Ovary (tissue), 7 donors: ENCODE measurements at regions not wholly inside any gene's neighbourhood (a gene's known extent, or its start where the extent isn't known, plus 50 kb on each side); places are given as distances from the start of the nearest gene placed in this dataset.
"Not testable (repeated sequence)": the region's sequence is repeated elsewhere in the genome, so short reads cannot be mapped to it uniquely, and the experiment has no call there.

Experiments
- DNase-seq, 5 donors: peaks; one replicate each; pipeline ENCODE4 v3.0.0-alpha.2; 2019 to 2020
- H3K27ac ChIP-seq, 2 donors: fragments of 200-600 bp; one replicate each; pipeline versions ENCODE4 v1.5.1 to v1.8.0; 2019 to 2022
- H3K27me3 ChIP-seq: fragments of 200-600 bp; one replicate; pipeline ENCODE4 v1.8.0; 2022
- H3K36me3 ChIP-seq: fragments of 200-600 bp; sonication (generic); one replicate; pipeline ENCODE4 v1.5.1; 2019
- H3K4me1 ChIP-seq: one replicate; pipeline ENCODE4 v1.8.1; 2013; ENCODE audit warnings: mild to moderate bottlenecking, moderate library complexity; ENCODE audit not compliant: insufficient read depth
- H3K4me3 ChIP-seq: fragments of 200-600 bp; sonication (generic); one replicate; pipeline ENCODE4 v1.5.1; 2017
- H3K9me3 ChIP-seq, 2 donors: fragments of 200-600 bp in 1 of 2; sonication (generic) in 1 of 2; one replicate each; pipeline versions ENCODE4 v1.5.1 to v1.8.1; 2013 to 2019; ENCODE audit warnings: mild to moderate bottlenecking in 1 of 2, moderate library complexity in 1 of 2
- EP300 ChIP-seq: sonication (generic); formaldehyde crosslinking; IDR thresholded peaks from one replicate; pipeline ENCODE4 v1.6.1; 2017; ENCODE audit warnings: antibody characterized with exemption
- POLR2A ChIP-seq: fragments of 450-650 bp; IDR thresholded peaks from one replicate; pipeline ENCODE4 v1.6.1; 2017; ENCODE audit warnings: antibody characterized with exemption, mild to moderate bottlenecking, moderate library complexity
- WGBS, 3 donors: extraction: QIAGEN DNeasy Blood & Tissue Kit in 1 of 3; methylation state at CpG; one replicate each; pipeline versions ENCODE4 v1.1.5 to v1.1.7; 2013 to 2017; 5-methylcytosine and 5-hydroxymethylcytosine counted together
- intact Hi-C, 4 donors: fragments of 100-400 bp; cut with DNase I; formaldehyde crosslinking; loops; one replicate each; pipeline versions ENCODE4 v1.11.0 to v1.15.1; 2022 to 2023
- TF ChIP-seq, protein P1 (sequence below), 3 donors: fragments of 450-650 bp in 2 of 3; fragments of 200-600 bp in 1 of 3; IDR thresholded peaks; one replicate each; pipeline versions ENCODE4 v1.5.1 to v1.8.0; 2016 to 2022; ENCODE audit warnings: antibody characterized with exemption in 3 of 3, mild to moderate bottlenecking in 1 of 3
- donor health status: DM: no; HTN: no; CAD: no; lungs with moderate emphysema.
- donor health status: DM: no; HTN: no; CAD: no.
- donor health status: Bipolar disorder and iron deficiency.
- donor health status: DM: no; HTN: no; CAD: no.
- donor health status: DM: yes; HTN: yes; CAD: no.

DNA sequence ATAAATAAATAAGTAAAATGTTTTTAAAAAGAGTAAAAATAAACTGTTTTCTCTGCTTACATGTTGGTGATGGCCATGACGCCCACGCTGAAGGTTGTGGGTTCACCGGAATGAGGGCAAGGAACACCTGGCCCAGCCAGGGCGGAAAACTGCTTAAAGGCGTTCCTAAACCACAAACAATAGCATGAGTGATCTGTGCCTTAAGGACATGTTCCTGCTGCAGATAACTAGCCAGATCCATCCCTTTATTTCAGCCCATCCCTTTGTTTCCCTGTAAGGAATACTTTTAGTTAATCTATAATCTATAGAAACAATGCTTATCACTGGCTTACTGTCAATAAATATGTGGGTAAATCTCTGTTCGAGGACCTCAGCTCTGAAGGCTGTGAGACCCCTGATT, 63.3 kb upstream of the CEP78 start:
- 91 to 94% (median 92%) methylated on average over 6 of the region's 6 CpGs for WGBS, 3 donors
- H3K4me1 ChIP-seq, DNase-seq, H3K36me3 ChIP-seq, H3K9me3 ChIP-seq, H3K27ac ChIP-seq, H3K27me3 ChIP-seq, H3K4me3 ChIP-seq, intact Hi-C loops: not testable (repeated sequence)

- Histone ChIP-seq H3K27ac (no peak overlapping the region), H3K9me3 (no peaks in the 10 kb centered on the region), H3K4me3 (no peak overlapping the region), H3K4me1 (no peaks in the 10 kb centered on the region), H3K27me3 (no peaks in the 10 kb centered on the region), H3K36me3 (no peaks in the 10 kb centered on the region)
- DNase-seq, result no peak
- TF ChIP-seq EP300, result no peak
- TF ChIP-seq, protein P1, sequence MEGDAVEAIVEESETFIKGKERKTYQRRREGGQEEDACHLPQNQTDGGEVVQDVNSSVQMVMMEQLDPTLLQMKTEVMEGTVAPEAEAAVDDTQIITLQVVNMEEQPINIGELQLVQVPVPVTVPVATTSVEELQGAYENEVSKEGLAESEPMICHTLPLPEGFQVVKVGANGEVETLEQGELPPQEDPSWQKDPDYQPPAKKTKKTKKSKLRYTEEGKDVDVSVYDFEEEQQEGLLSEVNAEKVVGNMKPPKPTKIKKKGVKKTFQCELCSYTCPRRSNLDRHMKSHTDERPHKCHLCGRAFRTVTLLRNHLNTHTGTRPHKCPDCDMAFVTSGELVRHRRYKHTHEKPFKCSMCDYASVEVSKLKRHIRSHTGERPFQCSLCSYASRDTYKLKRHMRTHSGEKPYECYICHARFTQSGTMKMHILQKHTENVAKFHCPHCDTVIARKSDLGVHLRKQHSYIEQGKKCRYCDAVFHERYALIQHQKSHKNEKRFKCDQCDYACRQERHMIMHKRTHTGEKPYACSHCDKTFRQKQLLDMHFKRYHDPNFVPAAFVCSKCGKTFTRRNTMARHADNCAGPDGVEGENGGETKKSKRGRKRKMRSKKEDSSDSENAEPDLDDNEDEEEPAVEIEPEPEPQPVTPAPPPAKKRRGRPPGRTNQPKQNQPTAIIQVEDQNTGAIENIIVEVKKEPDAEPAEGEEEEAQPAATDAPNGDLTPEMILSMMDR (IDR thresholded peaks at IDR 0.05), result no peak
- no peak for TF ChIP-seq POLR2A
- WGBS, 3 donors, result 92 to 93% (median 92%) methylated on average over 1 of the region's 1 CpG
- intact Hi-C loops, result no loop called here
Measured at GRCh38 chr9:78171651-78172050, 64.2 kb upstream of the CEP78 start.

GRCh38 chr9:78169125-78169524, 66.8 kb upstream of the CEP78 start:
- Histone ChIP-seq H3K4me1 (no peaks in the 10 kb centered on the region), H3K27me3 (no peaks in the 10 kb centered on the region), H3K9me3 (no peaks in the 10 kb centered on the region), H3K4me3 (no peak overlapping the region), H3K27ac (no peak overlapping the region), H3K36me3 (no peaks in the 10 kb centered on the region)
- intact Hi-C loops, result no loop called here
- DNase-seq, result no peak
- TF ChIP-seq EP300, result no peak
- no peak for TF ChIP-seq POLR2A
- TF ChIP-seq, protein P1 (IDR thresholded peaks at IDR 0.05), result no peak
- WGBS, 3 donors, result 91 to 95% (median 92%) methylated on average over 6 of the region's 6 CpGs

GRCh38 chr9:78167356-78167755, 68.5 kb upstream of the CEP78 start:
- no peak for TF ChIP-seq POLR2A
- no peak for TF ChIP-seq EP300
- no peaks in the 10 kb centered on the region for H3K36me3 ChIP-seq
- DNase-seq, result no peak
- intact Hi-C loops, result no loop called here
- H3K27me3 ChIP-seq, result no peaks in the 10 kb centered on the region
- 5 to 23% (median 10%) methylated on average over 2 of the region's 2 CpGs for WGBS, 3 donors
- H3K27ac ChIP-seq, result no peak overlapping the region
- no peaks in the 10 kb centered on the region for H3K4me1 ChIP-seq
- no peaks in the 10 kb centered on the region for H3K9me3 ChIP-seq
- H3K4me3 ChIP-seq, result no peak overlapping the region

GRCh38 chr9:78163834-78164233, 72.0 kb upstream of the CEP78 start:
- no peak overlapping the region for H3K27ac ChIP-seq
- 72 to 88% (median 75%) methylated on average over 2 of the region's 2 CpGs for WGBS, 3 donors
- no peaks in the 10 kb centered on the region for H3K9me3 ChIP-seq
- DNase-seq, result no peak
- intact Hi-C loops, result no loop called here
- H3K36me3 ChIP-seq, result no peaks in the 10 kb centered on the region
- H3K4me1 ChIP-seq, result no peaks in the 10 kb centered on the region
- no peak overlapping the region for H3K4me3 ChIP-seq
- TF ChIP-seq, protein P1 (IDR thresholded peaks at IDR 0.05), result no peak
- TF ChIP-seq EP300 (no peak), POLR2A (no peak)
- no peaks in the 10 kb centered on the region for H3K27me3 ChIP-seq

GRCh38 chr9:78158286-78158685, 77.6 kb upstream of the CEP78 start:
- H3K27me3 ChIP-seq, result no peaks in the 10 kb centered on the region
- TF ChIP-seq EP300, result no peak
- TF ChIP-seq POLR2A, result no peak
- TF ChIP-seq, protein P1 (IDR thresholded peaks at IDR 0.05), result no peak
- no peaks in the 10 kb centered on the region for H3K9me3 ChIP-seq
- no peak for DNase-seq
- no peak overlapping the region for H3K27ac ChIP-seq
- WGBS, 3 donors, result 2 to 19% (median 4%) methylated on average over 1 of the region's 1 CpG
- no peaks in the 10 kb centered on the region for H3K4me1 ChIP-seq
- intact Hi-C loops, result no loop called here
- no peak overlapping the region for H3K4me3 ChIP-seq
- H3K36me3 ChIP-seq, result no peaks in the 10 kb centered on the region
